Central memory CD8-positive, alpha-beta T cell (primary cell): ENCODE measurements at regions not wholly inside any gene's neighbourhood (a gene's known extent, or its start where the extent isn't known, plus 50 kb on each side); places are given as distances from the start of the nearest gene placed in this dataset.
"Not testable (repeated sequence)": the region's sequence is repeated elsewhere in the genome, so short reads cannot be mapped to it uniquely, and the experiment has no call there.

Experiments
- ATAC-seq: fragments of 150-1000 bp; cut with Tn5 transposase; replicated peaks from 2 replicates; pipeline ENCODE4 v1.10.0; 2022; ENCODE audit warnings: mild to moderate bottlenecking, moderate FRiP score, moderate number of reproducible peaks; ENCODE audit not compliant: poor library complexity, severe bottlenecking; ENCODE audit errors: extremely low read depth
- DNase-seq, 2 donors: peaks; one replicate each; pipeline ENCODE4 v3.0.0; 2021; ENCODE audit warnings: low spot score in 2 of 2
- H3K27ac Mint-ChIP-seq: one replicate; pipeline ENCODE4 v1.8.0; 2022; ENCODE audit warnings: low read depth, mild to moderate bottlenecking, moderate library complexity, mixed read lengths
- H3K27me3 Mint-ChIP-seq: one replicate; pipeline ENCODE4 v1.8.0; 2022; ENCODE audit warnings: mixed read lengths
- H3K36me3 Mint-ChIP-seq: one replicate; pipeline ENCODE4 v1.8.0; 2022; ENCODE audit warnings: mild to moderate bottlenecking, moderate library complexity, mixed read lengths; ENCODE audit not compliant: insufficient read depth
- H3K4me1 Mint-ChIP-seq: one replicate; pipeline ENCODE4 v1.8.0; 2022; ENCODE audit warnings: mixed read lengths
- H3K4me3 Mint-ChIP-seq: one replicate; pipeline ENCODE4 v1.8.0; 2022; ENCODE audit warnings: mild to moderate bottlenecking, moderate library complexity, mixed read lengths
- H3K9me3 Mint-ChIP-seq: one replicate; pipeline ENCODE4 v1.8.0; 2022; ENCODE audit warnings: mixed read lengths

DNA sequence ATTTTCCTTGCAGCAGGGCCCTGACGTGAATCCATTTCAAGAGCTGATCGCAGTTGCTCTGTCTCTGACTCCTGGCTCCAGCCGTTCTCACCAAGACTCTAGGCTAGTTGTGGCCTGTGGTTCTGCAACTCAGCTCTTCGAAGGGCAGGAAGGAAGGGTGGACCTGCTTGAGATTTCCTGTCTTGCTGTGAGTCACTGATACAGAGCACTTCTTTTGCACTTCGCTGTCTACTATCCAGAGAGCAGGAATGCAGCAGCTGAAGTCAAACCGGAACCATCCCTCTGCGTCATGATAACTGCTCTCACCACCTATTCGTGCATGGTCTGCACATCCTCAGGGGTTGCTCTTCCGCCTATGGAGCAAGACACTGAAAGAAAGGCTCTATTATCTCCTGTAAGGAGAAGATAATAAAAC lies 59.7 kb downstream of the RAP2B start:
- peaks cover 46% of the 10 kb centered on the region for H3K4me1 Mint-ChIP-seq
- peaks cover 8% of the 10 kb centered on the region for H3K9me3 Mint-ChIP-seq
- DNase-seq (peak; percentile 51 to 83), ATAC-seq (peak; percentile 98)
- peak overlapping the region; percentile 98 for H3K27ac Mint-ChIP-seq
- H3K4me3 Mint-ChIP-seq, result peak overlapping the region; percentile 58
- no peaks in the 10 kb centered on the region for H3K27me3 Mint-ChIP-seq
- peaks cover 11% of the 10 kb centered on the region for H3K36me3 Mint-ChIP-seq

GRCh38 chr3:153226877-153227276 lies 64.9 kb downstream of the RAP2B start:
- not testable (repeated sequence) for H3K36me3 Mint-ChIP-seq

GRCh38 chr3:153230427-153230826 lies 68.4 kb downstream of the RAP2B start:
- H3K27ac Mint-ChIP-seq, H3K9me3 Mint-ChIP-seq, DNase-seq, ATAC-seq, H3K27me3 Mint-ChIP-seq, H3K36me3 Mint-ChIP-seq, H3K4me3 Mint-ChIP-seq: not testable (repeated sequence)
- peaks cover 17% of the 10 kb centered on the region for H3K4me1 Mint-ChIP-seq

More at GRCh38 chr3:153226877-153227276, 64.9 kb downstream of the RAP2B start:
- H3K27ac Mint-ChIP-seq, H3K9me3 Mint-ChIP-seq, DNase-seq, H3K27me3 Mint-ChIP-seq, ATAC-seq, H3K4me3 Mint-ChIP-seq: not testable (repeated sequence)
- H3K4me1 Mint-ChIP-seq, result peaks cover 19% of the 10 kb centered on the region

GRCh38 chr3:153231245-153231644 lies 69.2 kb downstream of the RAP2B start:
- not testable (repeated sequence) for ATAC-seq

GRCh38 chr3:153232050-153232752 lies 70.2 kb downstream of the RAP2B start:
- not testable (repeated sequence) for H3K27me3 Mint-ChIP-seq, H3K4me3 Mint-ChIP-seq, DNase-seq, ATAC-seq, H3K9me3 Mint-ChIP-seq, H3K36me3 Mint-ChIP-seq, H3K27ac Mint-ChIP-seq
- H3K4me1 Mint-ChIP-seq, result peaks cover 17% of the 10 kb centered on the region

More at GRCh38 chr3:153231245-153231644, 69.2 kb downstream of the RAP2B start:
- peaks cover 17% of the 10 kb centered on the region for H3K4me1 Mint-ChIP-seq
- not testable (repeated sequence) for H3K9me3 Mint-ChIP-seq, H3K27me3 Mint-ChIP-seq, DNase-seq, H3K27ac Mint-ChIP-seq, H3K4me3 Mint-ChIP-seq, H3K36me3 Mint-ChIP-seq

- DNase-seq, result no peak
- Mint-ChIP-seq H3K4me3 (no peak overlapping the region), H3K4me1 (peaks cover 17% of the 10 kb centered on the region), H3K36me3 (no peaks in the 10 kb centered on the region), H3K9me3 (no peaks in the 10 kb centered on the region), H3K27ac (no peak overlapping the region), H3K27me3 (no peaks in the 10 kb centered on the region)
- ATAC-seq, result no peak
Measured at GRCh38 chr3:153232851-153233271, 70.8 kb downstream of the RAP2B start.

GRCh38 chr3:153233986-153234385 lies 72.0 kb downstream of the RAP2B start:
- no peak for DNase-seq
- H3K4me1 Mint-ChIP-seq, result peaks cover 17% of the 10 kb centered on the region
- H3K4me3 Mint-ChIP-seq, result no peak overlapping the region
- no peaks in the 10 kb centered on the region for H3K27me3 Mint-ChIP-seq
- no peak for ATAC-seq
- no peaks in the 10 kb centered on the region for H3K36me3 Mint-ChIP-seq
- H3K27ac Mint-ChIP-seq, result no peak overlapping the region
- H3K9me3 Mint-ChIP-seq, result no peaks in the 10 kb centered on the region

- peak in 1 of 2 donors; percentile 27 for DNase-seq
- H3K9me3 Mint-ChIP-seq, result no peaks in the 10 kb centered on the region
- peaks cover 37% of the 10 kb centered on the region for H3K4me1 Mint-ChIP-seq
- no peaks in the 10 kb centered on the region for H3K27me3 Mint-ChIP-seq
- ATAC-seq, result peak; percentile 92
- peak overlapping the region; percentile 14 for H3K4me3 Mint-ChIP-seq
- H3K27ac Mint-ChIP-seq, result peak overlapping the region; percentile 66
- no peaks in the 10 kb centered on the region for H3K36me3 Mint-ChIP-seq
Measured at GRCh38 chr3:153242896-153243295, 80.9 kb downstream of the RAP2B start.

DNA sequence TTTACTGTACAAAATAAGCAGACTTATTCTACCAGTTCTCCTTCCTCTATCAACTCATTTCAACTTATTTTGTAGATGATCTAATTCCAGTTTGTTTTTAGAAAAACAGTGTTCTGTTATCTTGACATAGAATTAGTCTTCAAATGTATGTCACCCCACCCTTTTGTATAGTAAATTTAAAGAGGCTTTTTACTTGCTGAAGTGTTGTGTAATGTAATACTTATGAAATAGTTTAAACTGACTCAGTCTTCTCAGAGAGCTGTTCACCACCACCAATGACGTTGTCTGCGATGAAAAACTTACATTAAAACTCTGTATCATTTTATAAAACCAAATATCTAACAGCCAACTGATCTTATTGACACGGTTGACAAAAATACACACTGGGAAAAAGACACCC lies 82.9 kb downstream of the RAP2B start:
- Mint-ChIP-seq H3K4me1 (peaks cover 57% of the 10 kb centered on the region), H3K27me3 (no peaks in the 10 kb centered on the region), H3K9me3 (no peaks in the 10 kb centered on the region), H3K4me3 (no peak overlapping the region), H3K27ac (no peak overlapping the region), H3K36me3 (no peaks in the 10 kb centered on the region)
- DNase-seq (no peak), ATAC-seq (no peak)

- no peaks in the 10 kb centered on the region for H3K27me3 Mint-ChIP-seq
- H3K4me3 Mint-ChIP-seq, result no peak overlapping the region
- H3K36me3 Mint-ChIP-seq, result no peaks in the 10 kb centered on the region
- peaks cover 64% of the 10 kb centered on the region for H3K4me1 Mint-ChIP-seq
- ATAC-seq (no peak), DNase-seq (no peak)
- no peak overlapping the region for H3K27ac Mint-ChIP-seq
- no peaks in the 10 kb centered on the region for H3K9me3 Mint-ChIP-seq
Measured at GRCh38 chr3:153245661-153246060, 83.6 kb downstream of the RAP2B start.

DNA sequence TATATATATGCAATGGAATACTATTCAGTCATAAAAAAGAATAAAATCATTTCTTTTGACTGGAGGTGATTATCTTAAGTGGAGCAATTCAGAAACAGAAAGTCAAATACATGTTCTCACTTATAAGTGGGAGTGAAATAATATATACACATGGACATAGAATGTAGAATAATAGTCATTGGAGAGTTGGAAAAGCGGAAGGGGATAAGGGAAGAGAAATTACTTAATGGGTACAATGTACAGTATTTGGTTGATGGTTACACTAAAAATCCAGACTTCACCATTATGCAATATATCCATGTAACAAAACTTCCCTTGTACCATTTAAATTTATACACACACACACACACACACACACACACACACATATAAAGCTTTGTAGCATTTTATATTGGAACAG lies 84.3 kb downstream of the RAP2B start:
- ATAC-seq, result no peak

GRCh38 chr3:153246806-153247205 lies 84.8 kb downstream of the RAP2B start:
- no peaks in the 10 kb centered on the region for H3K9me3 Mint-ChIP-seq
- no peak for DNase-seq
- no peaks in the 10 kb centered on the region for H3K36me3 Mint-ChIP-seq
- H3K4me3 Mint-ChIP-seq, result no peak overlapping the region
- H3K27ac Mint-ChIP-seq, result no peak overlapping the region
- H3K27me3 Mint-ChIP-seq, result no peaks in the 10 kb centered on the region
- no peak for ATAC-seq
- H3K4me1 Mint-ChIP-seq, result peaks cover 71% of the 10 kb centered on the region

More for the DNA sequence above, 84.3 kb downstream of the RAP2B start:
- no peaks in the 10 kb centered on the region for H3K9me3 Mint-ChIP-seq
- DNase-seq, result no peak
- peaks cover 67% of the 10 kb centered on the region for H3K4me1 Mint-ChIP-seq
- no peak overlapping the region for H3K27ac Mint-ChIP-seq
- no peaks in the 10 kb centered on the region for H3K36me3 Mint-ChIP-seq
- no peak overlapping the region for H3K4me3 Mint-ChIP-seq
- H3K27me3 Mint-ChIP-seq, result no peaks in the 10 kb centered on the region
